Stimulated activated CD8-positive, alpha-beta memory T cell treated with anti-CD3 and anti-CD28 coated beads, Interleukin-12 subunit alpha, Interleukin-12 subunit beta, amount 100 ng/mL, for 1 hour (primary cell): ENCODE measurements at regions not wholly inside any gene's neighbourhood (a gene's known extent, or its start where the extent isn't known, plus 50 kb on each side); places are given as distances from the start of the nearest gene placed in this dataset.
"Not testable (repeated sequence)": the region's sequence is repeated elsewhere in the genome, so short reads cannot be mapped to it uniquely, and the experiment has no call there.

Experiments used
- DNase-seq: peaks from one replicate; pipeline ENCODE4 v3.0.0-alpha.2; 2020; ENCODE audit warnings: low read depth

DNA sequence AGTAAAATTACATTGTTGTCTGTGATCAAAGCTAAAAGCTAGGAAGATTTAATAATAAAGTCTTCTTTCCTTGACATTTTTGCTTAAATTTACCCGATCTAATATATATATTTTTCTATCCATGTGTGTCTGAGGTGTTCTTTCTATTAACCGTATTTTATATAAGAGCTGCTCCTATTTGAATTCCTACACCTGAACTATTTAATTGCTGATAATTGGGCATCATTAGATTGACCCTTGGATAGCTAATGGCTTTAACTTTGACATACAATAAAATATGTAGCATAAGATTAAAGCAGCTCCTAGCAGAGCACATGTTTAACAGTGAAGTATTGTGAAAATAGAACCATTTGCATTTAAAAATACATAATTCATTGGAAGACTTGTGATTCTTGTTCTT lies 792.7 kb downstream of the MAT2B start:
- no peak for DNase-seq

DNA sequence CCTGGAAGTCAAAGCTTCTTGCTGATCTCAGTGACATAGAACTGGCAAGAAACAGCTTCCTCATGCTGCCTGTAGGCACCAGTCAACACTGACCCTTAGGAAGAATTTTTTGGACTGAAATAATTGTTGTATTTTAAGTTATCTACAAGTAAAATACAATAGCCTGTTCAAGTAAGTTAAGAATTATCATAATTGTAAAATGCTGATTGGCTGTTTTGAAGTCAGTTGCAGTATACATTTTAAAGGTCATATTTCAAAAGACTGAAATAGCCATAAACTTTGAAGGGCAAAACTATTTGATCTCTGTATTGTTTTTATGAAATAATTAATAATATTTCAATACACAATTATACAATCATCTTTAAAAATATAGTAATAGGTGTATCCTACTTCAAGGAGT lies 794.9 kb downstream of the MAT2B start:
- DNase-seq: no peak

DNA sequence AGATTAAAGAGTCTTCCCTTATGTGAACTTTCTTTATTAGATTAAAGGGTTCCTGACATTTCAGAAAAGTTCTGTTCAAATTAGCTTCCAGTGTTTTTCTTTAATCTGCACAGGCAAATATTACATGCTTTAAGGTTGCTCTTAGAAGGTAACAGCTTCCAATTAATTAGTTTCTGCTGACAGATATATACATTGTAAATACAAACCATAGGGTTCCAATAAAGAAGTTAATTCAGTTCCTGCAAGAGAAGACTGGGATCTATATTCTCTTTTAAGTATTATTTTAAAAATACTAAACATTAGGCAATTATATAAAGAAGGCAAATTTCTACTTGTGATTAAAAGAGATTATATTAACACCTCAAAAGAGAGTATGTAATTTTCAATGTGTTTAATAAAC lies 795.7 kb downstream of the MAT2B start:
- no peak for DNase-seq

DNA sequence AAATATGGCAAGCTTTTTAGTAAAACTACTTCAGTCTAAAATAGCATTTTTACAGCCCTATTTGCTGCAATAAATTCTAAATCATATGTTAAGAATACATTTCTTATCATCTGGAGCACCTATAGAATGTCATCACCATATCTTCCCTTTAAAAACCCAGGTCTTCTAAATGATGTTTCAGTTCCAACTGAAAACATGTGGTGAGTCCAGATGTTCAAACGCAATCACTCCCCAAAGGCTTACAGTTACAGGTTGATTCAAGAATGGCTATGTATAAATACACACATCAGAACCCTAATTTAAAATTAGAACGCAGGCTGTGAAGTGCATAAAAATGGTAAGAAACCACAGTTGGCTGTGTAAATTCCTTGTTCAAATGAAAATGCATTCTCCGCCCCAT lies 796.3 kb downstream of the MAT2B start:
- DNase-seq: no peak

DNA sequence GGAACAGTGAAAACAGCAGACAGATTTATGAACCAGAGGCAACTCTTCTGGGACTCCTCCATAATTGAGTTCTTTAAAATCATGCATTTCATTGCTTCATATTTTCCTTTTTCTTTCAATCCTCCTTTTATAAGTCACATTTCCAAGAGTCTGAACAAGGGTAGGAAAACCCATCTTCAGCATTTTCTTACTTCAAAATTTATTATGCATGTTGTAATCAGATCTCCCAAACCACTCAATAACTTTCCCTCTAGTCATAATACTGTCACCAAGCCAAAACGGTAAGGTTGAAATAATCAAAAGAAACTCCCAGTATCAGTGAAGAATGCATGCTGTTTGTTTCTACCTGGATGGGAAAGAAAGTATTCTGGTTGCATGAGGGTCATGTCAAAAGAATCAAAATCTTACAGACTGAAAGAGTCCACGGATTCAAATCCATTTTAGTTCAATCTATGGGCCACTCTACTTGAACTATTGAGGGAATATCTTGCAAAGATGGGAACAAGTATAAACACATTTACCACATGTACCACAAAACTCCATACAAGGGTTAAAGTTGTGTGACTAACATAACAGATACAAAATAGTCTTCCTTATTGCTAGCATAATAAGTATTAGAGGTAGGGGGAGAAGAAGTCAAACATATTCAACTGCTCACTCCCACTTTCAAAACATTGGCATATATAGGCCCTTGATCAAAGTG lies 797.3 kb downstream of the MAT2B start:
- DNase-seq: no peak

DNA sequence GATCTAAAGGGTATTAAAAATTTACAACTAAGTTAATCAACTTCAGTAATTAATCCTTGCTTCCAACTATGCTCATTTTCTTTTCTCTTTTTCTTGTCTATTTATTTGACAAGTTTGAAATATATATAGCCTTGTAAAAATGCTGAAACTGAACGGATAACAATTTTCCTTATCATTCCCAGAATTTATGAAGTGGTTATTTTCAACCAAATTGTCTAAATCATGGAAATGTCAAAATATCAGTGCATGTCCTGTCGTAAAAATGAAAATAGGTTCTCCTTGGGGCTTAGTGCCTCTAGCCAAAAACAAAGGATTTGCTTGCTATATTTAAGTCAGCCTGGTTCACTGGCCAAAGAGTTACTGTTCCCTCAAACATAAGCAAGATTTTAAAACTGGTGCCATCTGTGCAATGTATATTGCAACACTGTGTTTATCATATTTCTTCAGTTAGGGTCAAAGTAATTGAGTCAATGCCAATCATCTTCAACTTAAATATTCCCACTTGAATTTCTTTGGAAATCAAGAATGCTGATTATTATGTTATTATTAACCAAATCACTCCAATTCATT lies 798.3 kb downstream of the MAT2B start:
- DNase-seq: no peak

DNA sequence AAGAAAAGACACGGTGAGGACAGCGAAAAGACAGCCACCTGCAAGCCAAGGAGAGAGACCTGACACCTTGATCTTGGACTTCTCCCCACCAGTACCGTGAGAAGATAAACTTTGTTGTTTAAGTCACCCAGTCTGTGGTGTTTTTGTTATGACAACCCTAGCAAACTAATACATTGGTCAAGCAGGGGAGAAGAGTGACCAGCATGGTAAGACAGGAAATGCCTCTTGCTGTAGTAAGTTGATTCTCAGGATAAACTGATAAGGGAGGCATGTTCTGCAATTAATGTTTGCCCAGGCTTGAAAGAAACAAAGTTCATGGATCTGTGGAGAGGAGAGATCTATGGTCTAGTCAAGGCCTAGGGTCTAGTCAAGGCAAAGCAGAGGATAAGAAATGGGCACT lies 801.2 kb downstream of the MAT2B start:
- DNase-seq: no peak

DNA sequence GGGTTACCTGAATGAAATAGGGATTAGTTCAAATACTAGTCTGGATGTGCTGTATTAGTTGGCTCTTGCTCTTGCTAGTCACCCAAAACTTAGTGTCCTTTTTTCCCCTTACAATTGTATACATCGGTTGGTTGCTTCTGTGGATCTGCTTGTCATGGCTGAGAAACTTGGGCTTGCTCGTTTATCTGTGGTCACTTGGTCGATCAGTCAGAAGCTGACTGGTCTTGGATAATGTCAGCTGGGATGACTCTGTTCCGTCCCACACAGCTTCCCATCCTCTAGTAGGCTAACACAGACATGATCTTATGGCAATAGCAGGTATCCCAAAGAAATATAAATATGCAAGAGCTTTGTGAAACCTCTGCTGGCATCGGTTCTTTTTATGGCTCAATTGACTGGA lies 807.4 kb downstream of the MAT2B start:
- DNase-seq: no peak

DNA sequence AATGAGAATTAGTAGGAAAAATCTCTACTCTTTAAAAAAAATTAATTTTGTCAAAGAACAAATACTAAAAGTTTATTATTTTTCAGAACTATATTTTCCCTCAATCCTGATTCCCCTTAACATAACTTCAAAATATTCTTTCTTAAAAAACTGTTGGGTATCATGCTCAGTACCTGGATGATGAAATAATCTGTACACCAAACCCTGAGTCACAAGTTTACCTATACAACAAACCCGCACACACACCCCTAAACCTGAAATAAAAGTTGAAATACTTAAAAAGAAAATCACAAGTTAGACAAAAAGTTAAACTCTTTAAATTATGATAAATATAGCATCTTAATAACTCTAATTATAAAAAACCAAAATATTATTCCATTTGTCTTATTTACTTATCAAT lies 812.3 kb downstream of the MAT2B start:
- no peak for DNase-seq

DNA sequence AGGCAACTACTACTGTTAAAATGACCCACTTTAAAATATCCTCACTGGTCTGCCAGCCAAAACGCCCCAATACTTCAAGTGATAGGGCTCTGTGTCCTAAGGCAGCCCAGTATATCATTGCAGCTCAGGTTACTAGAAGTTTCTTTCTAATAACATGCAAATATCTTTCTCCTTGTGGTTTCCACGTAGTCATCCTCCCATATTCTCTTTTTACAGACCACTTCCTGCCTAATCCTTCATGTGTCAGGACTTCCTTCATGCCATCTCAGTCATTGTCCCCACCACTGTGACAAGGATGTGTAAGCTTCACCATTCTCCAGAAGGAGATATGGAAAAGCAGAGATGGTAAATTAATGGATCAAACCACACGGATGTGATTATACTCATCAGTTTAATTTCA lies 813.7 kb downstream of the MAT2B start:
- no peak for DNase-seq

DNA sequence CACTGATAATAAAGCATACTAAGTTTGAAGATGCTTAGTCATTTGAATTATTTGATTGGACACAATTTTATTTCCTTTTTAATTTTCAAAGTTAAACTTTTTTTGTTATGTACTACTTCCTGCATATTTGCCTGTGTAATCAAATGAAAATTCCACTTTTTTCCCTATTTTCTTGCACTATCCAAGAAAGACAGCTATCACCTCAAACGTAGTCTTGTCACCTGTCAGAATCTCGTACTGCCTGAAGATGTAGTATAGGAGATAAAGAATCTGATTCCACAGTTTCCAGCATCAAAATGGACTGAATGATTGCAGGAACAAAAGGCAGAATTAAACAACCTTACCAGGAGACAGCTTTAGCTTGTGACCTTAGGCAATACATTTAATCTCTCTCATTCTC lies 818.8 kb downstream of the MAT2B start:
- DNase-seq: no peak

DNA sequence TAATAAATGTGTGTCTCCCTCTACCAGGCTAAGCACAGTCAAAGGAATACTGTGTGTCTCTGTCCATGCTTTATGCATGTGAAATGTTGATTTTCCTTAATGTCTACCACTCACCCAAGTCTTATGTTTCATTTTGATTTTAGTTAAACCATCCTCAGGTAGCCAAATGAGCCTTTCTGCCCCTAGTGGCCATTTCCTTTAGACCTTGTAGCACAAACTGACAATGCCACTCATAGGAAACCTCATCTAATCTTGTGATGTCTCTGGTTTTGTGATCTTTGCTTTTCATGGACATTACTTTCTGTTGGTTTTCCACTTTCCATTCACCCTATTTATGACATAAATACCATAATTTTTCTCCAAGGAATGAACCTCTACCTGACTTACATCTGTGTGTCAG lies 820.8 kb downstream of the MAT2B start:
- DNase-seq: no peak

DNA sequence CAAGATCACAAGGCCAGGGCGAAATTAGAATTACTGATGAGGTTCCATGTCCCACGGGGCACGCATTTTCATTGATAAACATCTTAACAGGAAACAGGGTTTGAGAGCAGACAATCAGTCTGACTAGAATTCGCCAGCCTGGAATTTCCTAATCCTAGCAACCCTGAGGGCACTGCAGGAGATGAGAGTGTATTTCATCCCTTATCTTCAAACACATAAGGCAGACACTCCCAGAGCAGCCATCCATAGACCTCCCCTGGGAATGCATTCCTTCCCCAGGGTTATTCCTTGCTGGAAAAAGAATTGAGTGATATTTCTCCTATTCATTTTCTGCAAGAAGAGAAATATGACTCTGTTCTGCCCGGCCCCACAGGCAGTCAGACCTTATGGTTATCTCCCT lies 821.7 kb downstream of the MAT2B start:
- not testable (repeated sequence) for DNase-seq

DNA sequence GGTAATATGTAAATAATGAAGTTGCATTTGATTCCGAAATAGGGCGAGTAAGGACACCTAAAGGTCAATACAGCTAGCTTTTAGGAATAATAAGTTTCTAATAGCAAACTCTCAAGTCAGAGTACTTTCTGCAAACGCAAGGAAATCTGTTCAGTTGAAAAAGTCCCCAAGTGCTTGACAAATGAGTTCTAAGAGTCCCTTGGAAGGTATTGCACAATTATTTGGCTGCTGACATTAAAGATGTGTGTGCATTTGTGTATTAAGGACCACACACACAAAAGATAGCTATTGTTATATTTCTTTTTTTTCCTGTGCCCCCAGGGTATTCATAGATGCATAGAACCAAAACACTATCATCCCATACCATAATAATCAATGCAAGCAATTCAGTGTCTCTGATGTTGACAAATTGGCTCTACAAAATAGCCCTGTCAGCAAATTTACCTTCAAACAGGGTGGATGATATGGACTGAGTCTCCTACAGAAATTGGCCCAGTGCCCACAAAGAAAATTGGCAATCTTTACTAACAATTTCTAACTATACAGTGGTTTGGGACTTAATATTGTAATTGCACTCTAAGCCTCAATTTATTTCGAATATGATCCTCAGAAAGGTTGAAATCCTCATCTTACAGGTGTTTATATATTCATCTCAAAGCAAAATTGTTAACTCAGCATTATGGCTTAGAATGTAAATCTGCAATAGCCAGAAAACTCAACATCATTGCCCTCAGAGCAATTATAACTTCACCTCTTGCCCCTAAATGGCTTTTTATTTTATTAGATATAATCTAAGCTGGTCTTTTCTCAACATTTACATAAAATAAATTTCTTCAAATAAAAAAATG lies 827.2 kb downstream of the MAT2B start:
- DNase-seq: no peak

DNA sequence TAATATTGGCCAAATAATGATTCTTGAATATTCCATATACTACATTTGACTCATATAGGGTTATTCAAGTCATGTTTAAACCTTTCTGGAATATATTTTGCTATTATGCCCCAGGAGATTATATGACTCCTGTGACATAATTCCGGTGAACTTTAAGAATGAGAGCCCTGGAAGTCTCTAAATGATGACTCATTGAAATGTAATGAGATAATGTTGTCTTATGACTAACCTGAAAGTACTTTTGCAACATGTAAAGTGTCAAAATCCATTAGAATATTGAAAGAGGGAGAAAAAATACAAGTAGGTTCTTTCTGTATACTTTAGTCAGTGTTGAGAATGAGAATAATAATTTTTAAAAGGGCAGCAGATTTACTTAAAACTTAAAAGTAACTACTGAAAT lies 830.4 kb downstream of the MAT2B start:
- no peak for DNase-seq

DNA sequence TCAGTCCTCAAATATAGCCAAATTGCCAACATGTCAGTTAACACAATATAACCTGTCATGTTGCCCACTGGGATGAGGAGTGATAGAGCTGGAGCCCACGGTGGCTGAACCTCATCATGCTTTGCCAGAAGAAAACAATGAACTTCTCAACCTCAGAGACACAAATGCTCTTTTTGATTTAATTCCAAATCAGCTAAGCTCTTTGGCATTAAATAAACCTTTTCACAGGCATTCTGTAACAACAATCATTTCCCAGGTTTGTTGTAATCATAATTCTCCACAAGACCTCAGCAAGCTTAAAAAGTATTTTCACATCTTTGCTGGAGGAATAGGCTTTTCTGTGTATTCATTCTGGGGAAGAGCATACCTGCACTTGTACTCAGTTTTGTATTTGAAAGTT lies 830.9 kb downstream of the MAT2B start:
- DNase-seq: no peak

DNA sequence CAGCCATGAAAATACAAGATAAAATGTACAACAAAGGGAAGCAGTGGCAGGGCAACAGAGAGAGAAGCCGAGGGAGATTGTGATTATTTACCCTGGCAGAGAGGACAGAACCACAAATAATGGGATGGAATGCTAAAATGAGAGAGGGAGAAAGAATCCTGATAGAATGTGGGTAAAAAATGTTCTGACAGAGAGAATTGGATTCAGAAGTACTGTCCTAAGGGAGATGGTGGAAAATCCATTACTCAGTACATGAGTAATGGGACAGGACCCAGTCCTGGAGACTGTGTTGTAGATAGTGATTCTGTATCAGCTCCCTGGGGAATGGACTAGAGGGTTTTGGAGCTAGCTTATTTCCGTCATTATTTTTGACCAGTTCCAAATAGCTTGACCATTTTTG lies 831.5 kb downstream of the MAT2B start:
- DNase-seq: no peak

DNA sequence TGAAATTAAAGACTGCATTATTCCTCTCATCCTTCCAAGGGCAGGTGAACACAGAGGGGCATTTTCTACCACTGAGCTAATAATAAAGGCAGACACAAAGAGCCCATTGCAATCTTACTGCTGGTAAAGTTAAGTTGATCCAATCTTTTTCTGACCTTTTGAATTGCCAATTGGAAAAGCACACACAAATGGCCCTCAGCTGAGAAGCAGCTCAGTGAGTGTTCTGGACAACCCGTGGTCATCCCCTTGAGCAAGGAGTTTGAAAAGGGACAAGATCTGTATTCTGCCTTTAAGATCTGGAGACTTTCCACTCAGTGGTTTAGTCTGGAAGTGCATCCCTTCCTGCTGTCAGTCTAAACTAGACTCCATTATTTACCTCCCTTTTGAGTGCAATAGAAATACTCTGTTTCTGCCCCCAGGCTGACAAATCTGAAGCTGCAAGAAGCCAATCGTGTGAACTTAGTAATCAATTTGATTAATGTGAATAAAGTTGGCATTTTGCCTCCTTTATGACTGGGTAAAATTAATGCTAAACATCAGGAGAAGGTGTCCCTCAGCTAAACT lies 835.7 kb downstream of the MAT2B start:
- DNase-seq: no peak

DNA sequence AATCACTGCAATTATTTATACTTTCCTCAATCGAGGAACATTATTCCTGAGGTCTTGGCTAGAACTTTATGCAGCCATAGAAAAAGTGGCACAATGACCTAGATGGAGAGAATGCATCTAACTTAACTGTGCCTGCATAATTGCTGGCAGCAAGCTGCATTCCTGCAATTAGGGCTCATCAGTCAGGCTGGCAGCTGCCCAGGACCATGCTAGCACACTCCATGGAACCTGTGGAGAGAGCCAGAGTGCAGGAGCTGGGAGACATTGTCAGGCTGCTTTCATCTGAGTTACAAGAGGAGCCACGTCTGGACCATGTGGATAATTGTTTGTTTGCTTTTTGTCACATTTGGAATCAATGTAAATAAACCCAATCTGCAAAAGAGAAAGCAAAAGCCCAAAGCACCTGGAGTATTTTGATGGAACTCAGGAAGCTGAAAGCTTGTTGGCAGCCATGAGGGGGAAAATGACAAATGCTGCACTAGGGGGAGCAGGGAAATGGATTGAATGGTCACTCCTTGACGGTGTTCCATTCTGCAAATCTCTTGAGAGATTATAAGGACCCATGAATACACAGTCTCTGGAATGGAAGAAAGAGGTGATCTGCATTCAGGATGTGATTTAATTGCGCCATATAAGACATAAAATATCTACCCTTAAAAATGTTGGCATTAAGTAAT lies 839.9 kb downstream of the MAT2B start:
- no peak for DNase-seq

DNA sequence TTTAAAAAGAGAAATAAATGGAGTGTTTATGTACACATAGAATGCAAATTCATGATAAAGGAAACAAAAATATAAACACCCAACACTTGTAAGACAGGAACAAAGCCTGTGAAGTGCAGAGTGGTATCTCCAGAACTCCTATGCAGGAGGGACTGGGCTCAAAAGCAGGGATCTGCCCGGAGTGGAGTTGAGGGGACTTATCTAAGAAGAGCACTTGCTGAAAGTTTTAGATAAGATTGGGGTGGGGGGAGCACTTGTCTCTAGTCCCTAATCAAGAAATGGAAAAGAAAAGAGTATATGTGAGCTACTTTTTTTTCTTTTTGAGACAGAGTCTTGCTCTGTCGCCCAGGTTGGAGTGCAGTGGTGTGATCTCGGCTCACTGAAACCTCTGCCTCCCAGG lies 840.4 kb downstream of the MAT2B start:
- DNase-seq: no peak

DNA sequence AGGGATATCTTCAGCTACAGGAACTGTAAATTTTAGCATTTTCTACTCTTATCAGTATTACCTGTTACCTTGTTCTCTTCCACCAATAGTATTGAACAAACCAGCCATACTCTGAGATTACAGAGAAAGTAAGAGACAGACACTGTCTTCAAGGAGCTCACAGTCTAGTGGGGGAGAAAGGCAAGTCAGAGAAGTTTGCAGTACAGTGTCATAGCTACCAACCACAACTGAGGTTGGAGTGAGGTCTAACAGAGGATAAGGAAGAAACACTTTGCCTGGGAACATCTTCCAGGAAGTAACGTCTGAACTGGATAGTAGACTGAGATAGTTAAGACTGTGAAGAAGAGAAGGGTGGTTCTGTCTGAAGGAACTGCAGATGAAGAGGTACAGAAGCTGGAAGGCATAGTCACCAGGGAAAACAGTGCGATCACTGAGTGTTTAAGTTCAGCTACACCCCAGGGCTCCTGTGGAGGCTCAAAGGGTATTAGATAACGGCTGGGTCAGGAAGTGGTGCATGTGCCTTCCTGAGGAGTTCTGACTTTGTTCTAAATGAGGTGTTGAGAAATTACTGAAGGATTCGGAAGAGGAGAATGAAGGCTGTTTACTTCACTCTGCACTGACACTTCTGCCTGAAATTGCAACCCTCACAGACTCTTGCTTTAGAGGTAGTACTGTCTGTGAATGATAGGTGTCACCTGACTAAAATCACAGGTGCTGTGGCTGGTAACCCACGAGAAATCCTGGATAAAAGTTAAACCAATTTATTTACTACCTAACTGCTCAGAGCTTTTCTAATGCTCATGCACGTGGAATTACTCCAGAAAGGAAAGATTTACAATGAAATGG lies 841.6 kb downstream of the MAT2B start:
- DNase-seq: no peak

DNA sequence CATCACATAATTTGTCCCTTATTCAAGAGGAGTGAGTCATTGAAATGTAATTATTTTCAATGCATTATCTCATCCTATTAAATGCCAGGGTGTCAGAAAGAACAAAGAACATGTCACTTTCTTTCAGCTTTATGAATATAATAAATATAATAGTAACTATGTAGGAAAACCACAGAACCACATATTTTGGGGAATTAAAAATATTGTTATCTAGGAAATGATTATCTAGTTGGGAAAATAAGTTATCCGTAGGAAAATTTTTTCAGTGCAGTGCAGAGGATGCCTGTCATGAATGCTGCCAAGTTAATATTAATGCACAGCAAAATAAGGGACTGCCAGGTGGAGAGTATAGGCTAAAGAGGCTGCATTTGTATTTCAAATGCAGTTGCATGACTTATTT lies 844.8 kb downstream of the MAT2B start:
- no peak for DNase-seq
